ENCODE measurements at regions not wholly inside any gene's neighbourhood (a gene's known extent, or its start where the extent isn't known, plus 50 kb on each side); places are given as distances from the start of the nearest gene placed in this dataset.

DNA sequence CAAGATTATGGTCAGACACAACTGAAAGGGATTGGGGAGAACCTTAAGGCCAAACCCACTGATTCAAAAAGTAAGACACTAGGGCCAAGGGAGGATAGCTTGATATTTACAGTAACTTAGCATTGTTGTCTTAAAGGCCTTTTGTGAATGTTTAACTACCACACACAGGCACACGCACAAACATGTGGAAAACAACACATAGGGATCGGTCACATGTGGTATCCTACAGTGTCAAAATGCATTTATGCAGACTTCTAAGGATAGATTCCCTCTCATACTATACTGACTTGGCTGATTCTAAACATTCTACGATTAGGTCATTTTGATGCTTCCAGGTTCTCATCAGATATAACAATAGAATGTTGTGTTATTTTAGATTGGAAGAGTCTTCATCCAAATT is 638.9 kb upstream of the LRRTM1 start:
- TF ChIP-seq, protein P1, sequence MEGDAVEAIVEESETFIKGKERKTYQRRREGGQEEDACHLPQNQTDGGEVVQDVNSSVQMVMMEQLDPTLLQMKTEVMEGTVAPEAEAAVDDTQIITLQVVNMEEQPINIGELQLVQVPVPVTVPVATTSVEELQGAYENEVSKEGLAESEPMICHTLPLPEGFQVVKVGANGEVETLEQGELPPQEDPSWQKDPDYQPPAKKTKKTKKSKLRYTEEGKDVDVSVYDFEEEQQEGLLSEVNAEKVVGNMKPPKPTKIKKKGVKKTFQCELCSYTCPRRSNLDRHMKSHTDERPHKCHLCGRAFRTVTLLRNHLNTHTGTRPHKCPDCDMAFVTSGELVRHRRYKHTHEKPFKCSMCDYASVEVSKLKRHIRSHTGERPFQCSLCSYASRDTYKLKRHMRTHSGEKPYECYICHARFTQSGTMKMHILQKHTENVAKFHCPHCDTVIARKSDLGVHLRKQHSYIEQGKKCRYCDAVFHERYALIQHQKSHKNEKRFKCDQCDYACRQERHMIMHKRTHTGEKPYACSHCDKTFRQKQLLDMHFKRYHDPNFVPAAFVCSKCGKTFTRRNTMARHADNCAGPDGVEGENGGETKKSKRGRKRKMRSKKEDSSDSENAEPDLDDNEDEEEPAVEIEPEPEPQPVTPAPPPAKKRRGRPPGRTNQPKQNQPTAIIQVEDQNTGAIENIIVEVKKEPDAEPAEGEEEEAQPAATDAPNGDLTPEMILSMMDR (conservative IDR thresholded peaks at IDR 0.05; ENCODE audit: low read length) = no peak
- no peak for TF ChIP-seq EZH2phosphoT487 (IDR thresholded peaks at IDR 0.05; ENCODE audit: borderline replicate concordance)

Measured in Loucy (cell line).